ENCODE measurements at regions not wholly inside any gene's neighbourhood (a gene's known extent, or its start where the extent isn't known, plus 50 kb on each side); places are given as distances from the start of the nearest gene placed in this dataset.

- POLR2A ChIA-PET = no interaction called here
These were observed 912.2 kb downstream of the GRID1 start for GRCh38 chr10:85454386-85454785.

More at GRCh38 chr10:85454386-85454785, 912.2 kb downstream of the GRID1 start:
- H3K4me3 ChIP-seq = no peak overlapping the region
- CTCF ChIA-PET (ENCODE audit: low intra/inter-chr PET ratio) = no interaction called here
- no peaks in the 10 kb centered on the region for H3K36me3 ChIP-seq (ENCODE audit: control insufficient read depth, insufficient read depth, low read length)
- ATAC-seq (no peak), FAIRE-seq (no peak), DNase-seq (ENCODE audit: extremely low read depth in 1 of 4, low spot score in 3 of 4) (no peak)
- H3K4me2 ChIP-seq (ENCODE audit: insufficient read depth, low read length) = no peak overlapping the region
- H3K27me3 ChIP-seq (ENCODE audit: control insufficient read depth in 2 of 2, insufficient read depth in 2 of 2, low read length in 2 of 2) = no peaks in the 10 kb centered on the region
- intact Hi-C loops (cut with micrococcal nuclease) = no loop called here
- TF ChIP-seq SP2 (IDR thresholded peaks at IDR 0.05; ENCODE audit: extremely low read depth, low read depth, low read length, poor library complexity, severe bottlenecking) (no peak), KLF6 (CRISPR knock-in tag; IDR thresholded peaks at IDR 0.05; ENCODE audit: borderline replicate concordance) (no peak), ZNF165 (CRISPR knock-in tag; IDR thresholded peaks at IDR 0.05; ENCODE audit: borderline replicate concordance) (no peak), ZNF511 (CRISPR knock-in tag; IDR thresholded peaks at IDR 0.05) (no peak), IRF9 (tag; IDR thresholded peaks at IDR 0.05) (no peak)
- no peak overlapping the region for H2AFZ ChIP-seq (ENCODE audit: low read depth, low read length)
- no peaks in the 10 kb centered on the region for H3K9me3 ChIP-seq (replicated peaks; ENCODE audit: control insufficient read depth, insufficient read depth, low read depth, low read length)
- H4K20me1 ChIP-seq (replicated peaks; ENCODE audit: control insufficient read depth, insufficient read depth, low read length) = no peaks in the 10 kb centered on the region
- H3K9ac ChIP-seq (ENCODE audit: insufficient read depth in 1 of 2, low read depth in 2 of 2, low read length in 2 of 2) = no peak overlapping the region
- WGBS (ENCODE audit: insufficient coverage, low coverage, missing lambda C conversion rate) = 5% methylated on average over 1 of the region's 1 CpG
- no peak overlapping the region for H3K27ac ChIP-seq (ENCODE audit: extremely low read depth, low read depth, low read length)
- H3K4me1 ChIP-seq (replicated peaks in 1 of 2; ENCODE audit: control insufficient read depth in 2 of 2, insufficient read depth in 2 of 2, low read length in 2 of 2) = no peaks in the 10 kb centered on the region
- H3K79me2 ChIP-seq (ENCODE audit: control insufficient read depth, insufficient read depth, low read length) = no peaks in the 10 kb centered on the region
- in situ Hi-C loops (cut with MboI) = no loop called here
- BruUV-seq (replicated peaks) = no TSS peak
- no peaks in the 10 kb centered on the region for H3K9me1 ChIP-seq (ENCODE audit: control insufficient read depth, insufficient read depth, low read length)

Measured in K562 (cell line).